ENCODE measurements at regions not wholly inside any gene's neighbourhood (a gene's known extent, or its start where the extent isn't known, plus 50 kb on each side); places are given as distances from the start of the nearest gene placed in this dataset.
"Not testable (repeated sequence)": the region's sequence is repeated elsewhere in the genome, so short reads cannot be mapped to it uniquely, and the experiment has no call there.

GRCh38 chr2:192487636-192488035 lies 292.9 kb upstream of the TMEFF2 start:
- no peak for DNase-seq

GRCh38 chr2:192484903-192485302 lies 290.2 kb upstream of the TMEFF2 start:
- DNase-seq, result no peak

DNA sequence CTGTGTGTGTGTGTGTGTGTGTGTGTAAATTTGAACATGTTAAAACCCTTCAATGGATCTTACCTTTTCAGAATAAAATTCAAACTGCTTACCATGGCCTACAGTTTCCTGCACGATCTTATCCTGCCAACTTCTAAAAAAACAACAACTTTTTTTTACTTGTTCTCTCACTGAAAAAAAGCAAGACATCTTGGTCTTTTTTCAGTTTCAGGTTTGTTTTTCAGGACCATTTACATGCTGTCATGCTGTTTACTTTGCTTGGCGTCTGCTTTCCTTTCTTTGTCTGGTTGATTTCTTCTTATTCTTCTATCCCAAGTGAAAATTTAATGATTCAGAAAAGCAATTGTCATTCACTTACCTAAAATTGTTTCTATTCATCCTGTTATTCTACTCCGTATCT lies 286.3 kb upstream of the TMEFF2 start:
- no peak for DNase-seq

DNA sequence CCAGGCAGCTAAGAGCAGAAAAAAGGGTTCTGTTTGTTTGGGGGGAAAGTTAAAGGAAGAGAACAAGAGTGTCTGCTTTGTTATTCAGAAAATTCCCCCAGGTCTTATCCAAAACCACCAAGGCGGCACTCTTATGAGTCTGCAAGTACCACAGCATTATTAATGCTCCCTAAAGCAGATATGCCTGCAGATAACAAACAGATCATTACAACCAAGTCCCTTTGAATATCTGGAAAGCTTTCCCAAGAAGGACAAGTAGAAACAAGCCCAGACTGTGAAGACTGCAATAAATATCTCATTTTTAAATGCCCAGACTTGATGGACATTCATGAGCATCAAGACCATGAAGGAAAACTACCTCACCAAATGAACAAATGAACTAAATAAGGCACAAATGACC lies 278.6 kb upstream of the TMEFF2 start:
- no peak for DNase-seq

GRCh38 chr2:192471982-192472381 lies 277.2 kb upstream of the TMEFF2 start:
- DNase-seq, result no peak

DNA sequence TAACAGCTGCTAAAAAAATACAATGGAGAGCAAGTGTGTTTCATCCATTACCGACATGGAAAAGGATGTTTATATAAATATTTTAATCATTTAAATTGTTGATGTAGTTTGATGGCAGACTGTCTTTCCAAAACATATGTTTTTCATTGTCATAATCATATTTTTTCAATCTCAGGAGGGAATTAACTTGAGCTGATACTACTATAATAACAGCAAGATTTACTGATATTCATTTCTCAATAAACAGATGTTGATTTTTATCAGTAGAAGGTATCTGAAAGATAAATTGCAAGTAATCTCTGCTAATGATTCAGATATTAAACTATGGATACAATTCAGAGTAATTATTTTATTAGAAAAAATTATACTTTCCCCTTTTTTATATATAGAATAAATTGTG lies 274.9 kb upstream of the TMEFF2 start:
- no peak for DNase-seq

DNA sequence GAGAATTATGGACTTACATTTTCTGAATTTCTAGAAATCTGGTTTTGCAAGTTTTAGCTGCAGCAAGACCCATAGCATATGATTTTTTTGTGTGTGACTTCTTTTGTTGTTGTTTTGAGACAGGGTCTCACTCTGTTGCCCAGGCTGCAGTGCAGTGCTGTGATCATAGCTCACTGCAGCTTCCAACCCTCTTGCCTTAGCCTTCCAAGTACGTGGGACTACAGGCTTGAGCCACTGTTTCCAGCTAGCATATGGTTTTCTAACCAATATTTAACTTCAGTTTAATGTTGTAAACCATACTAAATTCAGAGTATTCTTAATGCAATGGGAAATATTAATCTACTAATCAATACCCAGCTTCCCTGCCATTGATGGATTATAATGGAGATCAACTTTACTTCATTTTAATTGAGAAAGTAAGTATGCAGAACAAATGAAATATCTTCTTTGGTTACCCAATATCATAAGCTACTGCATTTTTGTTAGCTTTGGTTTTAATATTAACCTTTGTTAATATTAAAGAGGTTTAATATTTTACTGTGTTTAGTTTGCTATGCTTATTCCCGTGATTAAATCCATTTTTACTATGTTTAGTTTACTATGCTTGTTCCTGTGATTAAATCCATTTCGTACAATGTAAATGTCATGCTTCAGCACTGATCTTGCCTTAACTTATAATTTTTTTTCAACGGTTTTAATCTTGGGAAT lies 273.4 kb upstream of the TMEFF2 start:
- DNase-seq, result no peak

DNA sequence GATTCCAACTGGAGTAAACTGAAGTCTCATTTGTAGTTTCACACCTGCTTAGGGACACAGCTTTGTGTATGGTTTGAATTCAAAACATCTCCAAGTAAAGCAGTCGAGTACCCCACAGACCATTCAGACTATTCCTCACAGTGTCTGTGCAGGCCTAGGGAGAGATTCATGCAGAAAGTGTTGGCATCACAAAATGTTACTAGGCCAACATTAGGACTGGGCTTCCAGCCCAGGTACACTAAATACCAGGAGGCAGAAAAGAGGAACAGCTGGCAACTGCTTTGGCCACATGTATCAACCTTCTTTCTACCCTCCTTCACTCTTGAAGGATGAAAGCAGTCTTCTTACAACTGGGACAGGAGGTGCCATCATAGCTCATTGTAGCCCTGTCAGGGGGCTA lies 270.4 kb upstream of the TMEFF2 start:
- no peak for DNase-seq

DNA sequence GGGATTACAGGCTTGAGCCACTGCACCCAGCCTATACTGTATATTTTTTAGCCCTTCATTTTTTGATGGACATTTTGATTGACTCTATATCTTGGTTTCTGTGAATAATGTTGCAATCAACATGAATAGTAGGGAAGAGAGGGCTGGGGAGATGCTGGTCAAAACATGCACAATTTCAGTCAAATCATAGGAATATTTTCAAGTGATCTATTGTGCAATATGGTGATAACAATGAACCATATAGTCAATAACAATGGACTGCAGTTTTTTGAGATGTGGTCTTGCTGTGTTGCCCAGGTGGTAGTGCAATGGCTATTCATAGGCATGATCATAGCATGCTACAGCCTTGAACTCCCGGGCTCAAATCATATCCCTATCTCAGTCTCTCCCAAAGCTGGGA lies 264.7 kb upstream of the TMEFF2 start:
- no peak for DNase-seq

DNA sequence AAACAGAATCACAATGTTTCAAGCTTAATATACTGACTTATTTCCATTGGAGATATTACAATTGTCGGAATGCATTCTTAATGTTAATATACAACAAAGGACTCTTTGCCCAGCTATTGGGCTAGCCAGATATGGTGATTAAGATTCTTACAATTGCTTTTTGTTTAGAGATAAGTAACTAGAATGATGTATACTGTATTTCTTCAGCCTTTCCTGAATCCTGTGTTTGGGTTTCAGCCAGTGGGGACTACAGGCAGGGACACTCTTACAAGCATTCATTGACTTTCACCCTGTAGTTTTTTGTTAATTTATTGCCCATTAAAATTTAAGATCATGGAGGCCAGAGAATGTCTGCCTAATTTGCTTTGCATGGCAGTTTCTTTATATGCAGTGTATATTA lies 254.1 kb upstream of the TMEFF2 start:
- no peak for DNase-seq

DNA sequence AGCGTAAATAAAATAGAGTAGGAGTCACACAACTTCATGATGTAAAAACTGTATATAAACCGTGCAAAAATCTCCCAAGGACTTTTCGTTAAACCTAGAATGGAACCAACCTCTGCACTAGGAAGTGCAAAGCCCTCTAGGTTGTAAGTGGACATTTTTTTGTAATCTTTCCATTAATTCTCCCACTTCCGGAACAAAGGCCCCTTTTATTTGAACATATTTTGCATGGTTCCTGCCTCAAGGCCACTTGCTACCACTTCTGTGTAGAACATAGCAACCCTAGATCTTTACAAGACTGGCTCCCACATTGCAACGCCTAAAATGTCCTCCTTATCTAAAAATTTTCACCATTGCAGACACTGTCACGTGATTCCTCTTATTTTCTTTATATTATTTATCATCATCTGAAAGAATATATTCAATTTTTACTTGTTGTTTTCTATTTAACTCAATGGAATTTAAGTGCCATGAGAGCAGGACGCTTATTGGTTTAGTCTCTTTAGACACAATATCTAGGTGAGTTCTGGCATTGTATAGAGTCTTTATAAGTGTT lies 249.6 kb upstream of the TMEFF2 start:
- DNase-seq, result no peak

DNA sequence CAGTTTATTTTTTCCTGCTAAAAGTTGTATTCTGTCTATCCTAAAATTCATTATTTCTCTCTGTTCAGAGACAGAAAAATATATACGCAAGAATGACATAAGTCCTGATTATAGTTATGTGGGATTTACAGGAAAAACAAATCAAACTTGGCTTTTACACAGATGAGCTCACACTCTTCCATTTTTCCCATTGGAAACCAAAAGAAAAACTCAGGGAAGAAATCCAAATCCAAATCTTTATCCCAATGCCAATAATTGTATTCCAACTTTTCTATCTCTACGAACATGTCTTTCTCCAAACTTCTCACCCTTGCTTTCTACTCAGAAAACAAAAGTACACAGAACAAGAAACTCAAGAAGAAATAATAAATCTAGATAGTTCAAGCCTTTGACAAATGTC lies 249.1 kb upstream of the TMEFF2 start:
- DNase-seq, result no peak

DNA sequence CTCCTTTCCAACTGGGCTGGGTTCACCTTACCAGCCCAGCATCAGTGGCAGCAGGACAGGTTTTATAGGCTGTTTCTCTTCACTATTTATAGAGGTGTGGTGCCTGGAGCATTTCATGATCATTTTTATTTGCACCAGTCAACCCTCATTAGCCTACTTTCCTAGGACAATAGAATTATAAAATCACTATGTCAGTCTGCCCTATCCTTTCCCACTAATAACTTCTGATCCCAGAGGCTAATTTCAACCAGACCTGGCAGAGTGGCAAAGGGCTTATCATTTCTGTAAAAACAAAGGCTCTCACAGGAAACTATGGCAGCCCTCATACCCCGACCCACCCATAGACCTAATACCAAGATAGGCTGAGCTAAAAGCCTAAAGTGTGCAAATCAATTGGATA lies 243.5 kb upstream of the TMEFF2 start:
- DNase-seq, result no peak

GRCh38 chr2:192437653-192438052 lies 242.9 kb upstream of the TMEFF2 start:
- DNase-seq, result no peak

DNA sequence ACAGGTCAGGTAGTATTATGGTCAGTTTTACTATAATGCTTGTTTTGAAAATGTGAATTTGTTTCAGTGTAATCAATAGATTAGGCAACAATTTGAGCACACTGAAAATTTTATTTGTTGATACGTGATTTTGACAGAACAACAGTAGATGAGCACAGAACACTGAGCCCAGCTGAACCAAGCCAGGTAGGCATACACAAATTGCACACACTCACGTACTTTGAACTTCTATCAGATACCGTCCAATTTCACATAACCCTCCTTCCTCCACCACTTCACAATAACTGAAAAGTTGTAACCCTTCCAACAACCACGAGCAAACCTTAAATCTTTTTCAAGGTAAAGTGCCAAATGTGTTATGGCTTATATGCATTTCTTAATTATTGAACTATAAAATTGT lies 229.5 kb upstream of the TMEFF2 start:
- DNase-seq, result no peak

- DNase-seq, result no peak
Observed at GRCh38 chr2:192419786-192420185, 225.1 kb upstream of the TMEFF2 start.

DNA sequence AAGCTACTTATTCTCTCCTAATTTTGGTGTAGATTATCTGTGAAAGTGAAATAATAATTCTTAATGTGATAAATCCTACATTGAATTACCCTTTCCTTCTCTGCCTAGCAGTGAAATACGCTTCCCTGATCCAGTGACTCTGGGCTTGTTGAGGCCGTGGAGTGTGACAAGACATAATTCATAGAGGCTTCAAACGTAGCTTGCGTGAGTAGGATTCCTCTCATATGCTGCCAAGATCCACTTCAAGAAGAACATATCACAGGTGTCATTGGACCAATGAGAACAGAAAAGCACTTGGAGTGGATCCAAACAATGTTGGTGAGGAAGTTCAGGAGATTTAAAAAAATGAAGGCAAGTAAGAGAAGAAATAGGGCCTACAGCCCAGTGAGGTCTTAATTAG lies 221.3 kb upstream of the TMEFF2 start:
- no peak for DNase-seq

- DNase-seq, result no peak
Observed at GRCh38 chr2:192414794-192415193, 220.1 kb upstream of the TMEFF2 start.

GRCh38 chr2:192413812-192414681 lies 219.3 kb upstream of the TMEFF2 start:
- DNase-seq, result no peak

DNA sequence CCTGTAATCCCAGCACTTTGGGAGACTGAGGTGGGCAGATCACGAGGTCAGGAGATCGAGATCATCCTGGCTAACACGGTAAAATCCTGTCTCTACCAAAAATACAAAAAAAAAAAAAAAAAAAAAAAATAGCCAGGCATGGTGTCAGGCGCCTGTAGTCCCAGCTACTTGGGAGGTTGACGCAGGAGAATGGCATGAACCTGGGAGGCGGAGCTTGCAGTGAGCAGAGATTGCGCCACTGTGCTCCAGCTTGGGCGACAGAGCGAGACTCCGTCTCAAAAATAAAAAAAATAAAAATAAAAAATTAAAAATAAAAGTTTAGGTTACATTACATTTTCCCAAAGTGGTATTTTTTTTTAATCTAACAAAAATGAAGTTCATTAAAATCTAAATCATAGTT lies 218.1 kb upstream of the TMEFF2 start:
- not testable (repeated sequence) for DNase-seq

GRCh38 chr2:192412394-192412793 lies 217.7 kb upstream of the TMEFF2 start:
- DNase-seq, result no peak

DNA sequence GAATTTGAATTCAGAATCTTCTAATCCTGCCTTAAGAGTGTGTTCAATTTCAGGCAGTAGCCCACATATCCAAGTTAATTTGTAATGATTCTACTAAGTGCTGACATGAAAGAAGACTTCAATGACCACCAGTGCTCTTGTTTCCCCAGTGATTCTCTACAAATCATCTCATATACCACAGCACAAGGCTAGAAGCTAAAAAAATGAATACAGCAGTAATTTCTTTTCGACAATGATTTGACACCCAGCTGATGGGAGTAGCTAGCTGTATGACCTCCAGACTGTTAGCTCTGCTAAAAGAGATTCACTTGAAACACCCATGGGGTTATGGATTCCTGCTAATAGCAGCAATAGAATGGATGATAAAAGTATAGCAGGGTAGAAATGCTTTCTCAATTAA lies 217.0 kb upstream of the TMEFF2 start:
- DNase-seq, result no peak

GRCh38 chr2:192410319-192410718 lies 215.6 kb upstream of the TMEFF2 start:
- no peak for DNase-seq

DNA sequence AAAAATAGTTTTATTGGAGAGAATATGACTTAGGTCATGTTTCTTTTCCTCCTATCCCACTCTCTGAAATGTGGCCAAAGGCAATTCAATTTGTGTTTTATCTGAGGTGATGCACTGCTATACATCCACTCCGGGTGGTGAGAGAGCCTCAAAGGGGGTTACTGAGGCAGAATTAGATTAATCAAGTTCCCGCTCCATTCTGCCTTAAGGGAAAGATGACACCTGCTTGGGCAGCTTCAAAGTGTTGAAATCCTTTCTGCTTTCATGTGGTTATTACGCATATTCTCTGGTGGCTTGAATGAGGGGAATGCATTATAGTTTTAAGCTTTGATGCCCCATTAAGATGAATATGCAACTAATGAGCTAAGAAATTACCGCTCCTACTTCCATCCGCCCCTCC lies 213.0 kb upstream of the TMEFF2 start:
- DNase-seq, result no peak

All from fibroblast of skin of abdomen (primary cell).